Amniotic stem cell (primary cell): ENCODE measurements at regions not wholly inside any gene's neighbourhood (a gene's known extent, or its start where the extent isn't known, plus 50 kb on each side); places are given as distances from the start of the nearest gene placed in this dataset.

Experiments used
- DNase-seq: peaks from one replicate; lab custom pipeline; 2025; lab: John Stamatoyannopoulos, UW

DNA sequence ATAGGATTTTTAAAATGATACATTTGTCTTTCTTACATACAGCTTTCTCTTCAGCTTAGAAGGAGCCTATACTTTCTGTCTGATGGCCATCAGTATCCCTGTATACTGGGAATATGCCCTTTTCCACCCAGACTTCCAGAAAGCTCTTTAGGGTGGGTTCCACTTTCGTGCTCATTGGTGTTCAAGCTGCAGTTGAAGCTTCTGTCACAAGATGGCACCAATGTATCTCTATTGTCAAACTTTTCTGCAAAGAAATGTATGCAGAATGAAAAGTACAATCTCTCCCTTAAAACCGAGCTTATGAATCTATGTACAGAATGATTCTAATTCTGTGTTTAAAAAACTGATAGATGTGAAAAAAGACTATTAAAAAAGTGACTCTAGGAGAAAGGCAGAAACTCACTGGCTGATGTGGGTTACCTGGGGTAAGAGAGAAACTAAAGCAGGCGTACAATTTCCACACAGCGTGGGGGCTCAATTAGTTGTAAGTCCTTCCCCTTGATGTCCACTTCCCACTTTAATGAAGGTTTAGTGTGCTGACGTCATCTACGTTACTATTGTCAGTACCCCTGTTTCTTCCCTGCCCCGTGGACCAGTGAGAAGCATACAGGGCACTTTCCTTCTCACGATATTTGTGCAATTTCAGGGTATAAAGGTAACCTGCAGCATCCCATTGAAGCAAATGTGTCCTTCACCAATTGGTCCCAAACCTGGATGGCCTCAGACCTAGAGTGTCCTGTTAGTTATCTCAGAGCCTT is 57.3 kb upstream of the TCEAL2 start:
- DNase-seq, result peak; percentile 4

DNA sequence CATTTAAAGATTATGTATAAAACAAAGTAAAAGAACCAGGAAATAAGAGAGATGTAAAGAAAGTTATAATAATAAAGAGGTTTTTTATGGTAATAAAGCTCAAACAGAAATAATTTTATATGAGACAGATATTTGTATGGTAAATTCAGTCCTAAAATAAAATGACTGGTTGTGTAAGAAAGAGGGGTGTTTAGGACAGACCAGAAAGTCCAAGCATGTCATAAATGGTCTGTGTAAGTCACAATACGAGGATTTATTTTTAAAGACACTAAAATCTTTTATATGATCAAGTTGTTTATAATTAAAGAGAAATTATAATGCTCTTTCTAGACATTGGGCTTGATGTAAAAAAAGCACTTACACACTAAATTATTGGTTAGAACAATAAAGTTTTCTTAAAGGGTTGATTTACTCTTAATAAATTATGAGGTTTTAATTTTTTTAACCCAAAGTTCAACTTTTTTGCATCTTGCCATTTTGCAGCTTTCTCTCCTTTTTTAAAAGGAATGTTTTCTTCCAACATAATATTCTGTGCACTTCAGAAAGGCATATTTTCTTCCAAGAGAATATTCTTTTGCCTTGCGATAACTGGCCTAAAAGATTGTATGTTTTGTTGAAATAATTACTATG is 61.9 kb upstream of the TCEAL2 start:
- no peak for DNase-seq

DNA sequence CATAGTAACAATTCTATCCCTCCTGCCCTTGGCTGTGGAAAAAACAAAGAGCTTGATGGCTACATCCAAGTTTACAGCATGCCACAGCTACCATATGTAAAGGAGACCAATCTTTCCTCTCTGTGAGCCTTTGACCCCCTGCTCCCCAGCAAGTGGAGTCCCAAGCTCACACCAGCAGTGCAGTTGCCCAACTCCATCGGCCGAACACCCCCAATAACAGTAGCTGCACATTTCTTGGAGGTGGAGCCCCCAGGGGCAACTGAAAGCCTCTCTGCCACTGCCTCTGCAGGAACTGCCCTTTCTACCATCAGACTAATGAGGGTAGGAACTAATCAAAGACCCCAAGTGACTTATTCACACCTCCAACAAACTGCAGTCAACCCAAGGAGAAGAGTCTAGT is 81.0 kb upstream of the TCEAL2 start:
- DNase-seq, result no peak

DNA sequence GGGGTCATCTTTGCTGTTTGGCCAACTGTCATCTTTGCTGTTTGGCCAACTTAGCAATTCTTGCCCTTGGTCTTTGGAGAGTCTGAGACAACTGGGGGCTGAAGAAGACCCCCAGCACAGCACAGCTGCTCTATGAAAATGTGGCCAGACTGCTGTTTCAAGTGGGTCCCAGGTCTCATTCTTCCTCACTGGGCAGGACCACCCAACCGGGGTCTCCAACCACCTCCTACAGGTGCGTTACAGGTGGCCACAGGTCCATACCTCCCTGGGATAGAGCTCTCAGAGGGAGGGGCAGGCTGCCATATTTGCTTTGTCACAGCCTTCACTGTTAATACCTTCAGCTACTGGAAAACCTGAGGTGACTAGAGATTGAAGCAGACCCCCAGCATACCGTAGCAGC is 82.1 kb upstream of the TCEAL2 start:
- DNase-seq, result no peak

DNA sequence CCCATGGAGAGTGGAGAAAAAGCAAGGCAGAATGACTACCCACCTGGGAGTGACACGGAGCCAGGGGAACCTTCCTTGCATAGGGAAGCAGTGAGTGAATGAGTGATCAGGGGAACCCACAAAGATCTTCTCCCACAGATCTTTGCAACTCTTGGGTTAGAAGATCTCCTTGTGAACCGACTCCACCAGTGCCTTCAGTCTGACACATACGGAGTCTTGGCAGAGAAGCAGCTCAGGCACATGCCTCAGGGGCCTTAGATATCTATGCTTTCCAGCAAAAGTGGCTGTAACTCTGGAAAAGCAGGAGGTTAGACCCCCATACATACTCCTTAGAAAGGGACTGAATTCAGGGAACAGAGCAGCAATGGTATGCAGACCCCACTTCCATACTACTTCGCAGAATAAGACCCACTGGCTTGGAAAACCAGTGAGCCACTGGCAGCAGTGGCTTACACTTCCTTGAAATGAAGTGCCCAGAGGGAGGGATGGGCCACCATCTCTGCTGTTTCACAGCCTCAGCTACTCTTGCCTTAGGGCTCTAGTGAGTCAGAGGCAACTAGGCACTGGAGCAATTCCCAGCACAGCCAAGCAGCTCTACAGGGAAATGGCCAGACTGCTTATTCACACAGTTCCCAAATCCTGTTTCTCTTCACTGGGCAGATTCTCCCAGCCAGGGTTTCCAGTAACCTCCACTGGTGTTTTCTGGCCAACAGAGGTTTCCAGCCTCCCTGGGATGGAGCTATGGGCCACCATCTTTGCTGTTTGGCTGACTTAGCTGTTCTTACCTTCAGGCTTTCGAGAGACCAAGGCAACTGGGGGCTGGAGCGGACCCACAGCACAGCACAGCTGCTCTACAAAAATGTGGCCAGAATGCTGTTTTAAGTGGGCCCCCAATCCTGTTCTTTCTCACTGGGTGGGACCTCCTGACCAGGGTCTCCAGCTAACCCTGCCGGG is 82.8 kb upstream of the TCEAL2 start:
- DNase-seq, result no peak

DNA sequence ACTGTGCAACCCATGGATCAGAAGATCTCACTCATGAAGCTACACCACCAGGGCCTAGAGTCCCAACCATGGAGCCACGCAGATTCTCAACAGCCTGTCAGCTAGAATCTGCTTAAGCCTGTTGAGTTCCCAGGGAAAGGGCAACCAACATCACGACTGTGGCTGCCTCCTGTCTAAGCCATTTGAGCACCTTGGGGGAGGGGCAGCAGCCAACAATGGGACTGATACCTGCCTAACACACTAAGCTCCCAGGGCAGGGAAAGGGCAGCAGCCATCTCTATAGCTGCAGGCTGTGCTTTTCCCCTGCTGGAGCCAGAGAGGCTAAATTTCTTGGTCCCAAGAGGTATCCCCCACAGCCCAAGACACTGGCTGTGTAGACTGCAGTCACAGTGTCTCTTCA is 96.5 kb upstream of the TCEAL2 start:
- no peak for DNase-seq

DNA sequence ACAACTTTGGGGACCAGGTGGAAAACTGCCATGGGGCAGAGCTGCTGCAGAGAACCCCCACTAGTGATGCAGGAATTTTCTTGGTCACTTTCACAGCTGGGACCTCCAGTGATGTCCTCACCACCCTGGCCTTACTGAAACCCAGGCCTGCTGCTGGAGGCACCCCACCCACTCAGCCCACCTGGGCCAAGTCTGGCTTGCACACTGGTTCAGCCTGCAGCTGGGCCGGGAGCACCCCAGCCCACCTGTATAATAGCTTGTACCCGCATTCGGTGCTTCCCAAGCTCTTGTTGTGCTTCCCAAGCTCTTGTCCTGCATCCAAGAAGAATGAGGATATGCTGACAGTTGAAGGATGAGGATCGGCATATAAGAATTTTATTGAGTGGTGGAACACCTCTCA is 86.4 kb upstream of the ZMAT1 start:
- no peak for DNase-seq

DNA sequence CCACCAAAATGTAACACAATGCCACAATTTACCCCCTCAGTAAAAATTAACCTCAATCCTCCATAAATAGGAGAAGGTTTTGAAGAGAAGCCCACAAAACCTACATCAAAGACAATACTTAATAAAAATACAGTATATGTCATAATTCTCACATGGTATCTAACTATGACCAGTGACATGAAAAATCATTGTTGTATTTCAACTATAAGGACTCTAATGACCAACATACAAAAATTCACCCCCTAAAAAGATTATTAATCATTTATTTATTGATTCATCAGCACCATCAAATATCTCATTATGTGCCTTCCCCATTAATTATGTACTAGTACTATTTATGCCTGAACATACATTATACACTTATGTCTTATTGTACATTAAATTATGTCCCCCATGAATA is 77.1 kb upstream of the ZMAT1 start:
- DNase-seq, result no peak

DNA sequence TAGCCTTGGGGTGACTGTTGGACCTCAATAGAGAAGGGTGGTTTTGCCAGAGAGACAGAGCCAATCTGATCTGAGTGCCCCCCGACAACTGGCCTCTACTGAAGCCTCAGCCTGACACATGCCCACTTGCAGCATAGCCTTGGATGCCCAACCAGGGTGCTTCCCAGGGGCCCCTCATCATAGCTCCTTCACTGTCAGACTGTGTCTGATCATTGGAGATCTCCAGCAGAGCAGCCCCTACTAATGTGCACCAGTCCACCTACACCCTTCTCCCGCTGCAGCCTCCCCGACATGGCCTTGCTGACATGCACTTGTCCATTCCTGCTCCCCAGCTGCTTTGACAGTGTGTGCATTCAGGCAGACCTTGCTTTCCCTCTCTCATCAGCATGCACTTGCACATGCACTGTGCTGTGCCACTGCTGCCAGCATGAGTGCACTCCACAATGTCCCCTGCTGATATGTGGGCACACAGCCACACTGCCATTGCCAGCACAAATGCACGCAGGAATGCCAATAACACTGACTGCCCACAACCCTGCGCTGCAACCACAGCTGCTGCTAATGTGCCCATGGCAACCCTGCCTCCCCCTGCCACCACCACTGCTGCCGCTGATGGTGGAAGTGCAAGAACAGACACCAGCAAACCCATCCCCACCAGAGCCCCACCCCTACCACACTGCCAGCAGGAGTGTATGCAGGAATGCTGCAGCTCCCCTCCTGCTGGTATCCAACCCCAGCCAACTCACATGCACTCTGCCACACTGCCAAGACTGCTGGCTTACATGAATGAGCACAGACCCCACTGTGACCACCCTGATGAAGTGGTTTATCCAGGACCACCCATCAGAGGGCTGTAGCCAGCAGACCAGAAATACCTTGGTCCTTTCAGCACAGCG is 68.1 kb upstream of the ZMAT1 start:
- no peak for DNase-seq

DNA sequence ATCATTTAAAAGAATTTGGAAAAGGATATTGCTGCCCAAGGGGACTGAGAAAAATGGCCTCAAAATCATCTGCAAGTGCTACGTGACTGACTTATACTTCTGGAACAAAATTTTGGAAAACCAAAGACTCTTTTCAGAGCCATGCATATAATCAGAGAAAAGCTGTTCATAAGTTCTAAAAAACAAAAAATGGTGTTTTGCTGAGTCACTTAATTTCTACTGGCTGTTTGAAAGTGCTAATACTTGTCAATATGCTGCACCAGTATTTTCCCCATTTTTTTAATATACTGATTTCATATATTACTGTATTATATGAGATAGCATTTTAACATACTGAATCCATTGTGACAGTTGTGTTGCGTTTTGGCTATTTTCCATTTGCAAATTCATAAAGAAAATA is 61.5 kb upstream of the ZMAT1 start:
- no peak for DNase-seq

DNA sequence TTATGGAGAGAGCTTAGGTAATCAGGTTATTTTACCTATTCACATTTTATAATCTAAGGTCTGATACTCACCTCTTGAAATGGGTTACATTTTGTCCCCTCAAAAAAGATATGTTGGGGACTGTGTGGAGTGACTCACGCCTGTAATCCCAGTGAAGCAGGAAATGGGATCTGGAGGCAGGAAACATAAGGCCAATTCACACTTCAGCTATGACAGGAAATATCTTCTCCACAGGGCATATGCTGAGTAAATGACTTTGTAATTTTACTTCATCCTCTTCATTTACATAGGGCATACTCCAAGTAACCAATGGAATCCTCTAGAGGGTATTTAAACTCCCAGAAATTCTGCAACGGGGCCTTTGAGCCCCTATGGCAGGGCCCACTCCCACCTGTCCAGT is 54.8 kb upstream of the ZMAT1 start:
- DNase-seq, result no peak
